Kidney (tissue), 13 donors: ENCODE measurements at regions not wholly inside any gene's neighbourhood (a gene's known extent, or its start where the extent isn't known, plus 50 kb on each side); places are given as distances from the start of the nearest gene placed in this dataset.

ENCODE experiments used
- DNase-seq, 5 donors: peaks; one replicate each; pipeline ENCODE4 v3.0.0-alpha.2; 2013 to 2020
- FAIRE-seq: peaks from 2 replicates; lab custom pipeline; 2012; peaks lifted over from hg19 to GRCh38; lab: Jason Lieb, UNC
- H3K27ac ChIP-seq, 2 donors: one replicate each; pipeline ENCODE4 v1.7.0; 2013; ENCODE audit warnings: low read depth in 2 of 2, low read length in 2 of 2, inconsistent platforms in 1 of 2
- H3K27me3 ChIP-seq: one replicate; pipeline ENCODE4 v1.7.1; 2013; ENCODE audit warnings: low read length, inconsistent platforms; ENCODE audit not compliant: control insufficient read depth, insufficient read depth
- H3K36me3 ChIP-seq, 3 donors: one replicate each; pipeline versions ENCODE4 v1.7.0 to v1.7.1; 2013; ENCODE audit warnings: low read length in 3 of 3, control low read depth in 1 of 3, inconsistent platforms in 1 of 3; ENCODE audit not compliant: insufficient read depth in 3 of 3, control insufficient read depth in 2 of 3
- H3K4me1 ChIP-seq, 3 donors: one replicate each; pipeline versions ENCODE4 v1.7.0 to v1.7.1; 2013; ENCODE audit warnings: low read length in 3 of 3, inconsistent platforms in 1 of 3, low read depth in 1 of 3; ENCODE audit not compliant: control insufficient read depth in 2 of 3, insufficient read depth in 2 of 3
- H3K4me3 ChIP-seq, 3 donors: one replicate each; pipeline versions ENCODE4 v1.7.0 to v1.8.1; 2013; ENCODE audit warnings: low read length in 3 of 3, control low read depth in 1 of 3, inconsistent platforms in 1 of 3
- H3K9ac ChIP-seq, 3 donors: one replicate each; pipeline versions ENCODE4 v1.7.0 to v1.7.1; 2013; ENCODE audit warnings: low read length in 3 of 3, control low read depth in 1 of 3, inconsistent platforms in 1 of 3
- H3K9me3 ChIP-seq, 3 donors: one replicate each; pipeline versions ENCODE4 v1.7.0 to v1.7.1; 2013; ENCODE audit warnings: low read length in 3 of 3, control low read depth in 1 of 3, inconsistent platforms in 1 of 3; ENCODE audit not compliant: control insufficient read depth in 2 of 3, insufficient read depth in 1 of 3
- intact Hi-C: fragments of 100-400 bp; cut with DNase I; formaldehyde crosslinking; loops from one replicate; pipeline ENCODE4 v1.11.1; 2022
- TF ChIP-seq, protein P1 (sequence below): IDR thresholded peaks from 3 replicates; pipeline ENCODE4 v1.5.1; 2012; ENCODE audit warnings: mild to moderate bottlenecking, moderate library complexity, borderline replicate concordance; ENCODE audit not compliant: insufficient read depth; ENCODE audit errors: extremely low read depth
- donor health status: control.
- donor health status: control.
- donor health status: control.
- donor health status: control.
- donor health status: control.
- donor health status: DM: yes; HTN: yes; CAD: no.
- donor health status: Normal renal cell carcinoma (clear cell type).

DNA sequence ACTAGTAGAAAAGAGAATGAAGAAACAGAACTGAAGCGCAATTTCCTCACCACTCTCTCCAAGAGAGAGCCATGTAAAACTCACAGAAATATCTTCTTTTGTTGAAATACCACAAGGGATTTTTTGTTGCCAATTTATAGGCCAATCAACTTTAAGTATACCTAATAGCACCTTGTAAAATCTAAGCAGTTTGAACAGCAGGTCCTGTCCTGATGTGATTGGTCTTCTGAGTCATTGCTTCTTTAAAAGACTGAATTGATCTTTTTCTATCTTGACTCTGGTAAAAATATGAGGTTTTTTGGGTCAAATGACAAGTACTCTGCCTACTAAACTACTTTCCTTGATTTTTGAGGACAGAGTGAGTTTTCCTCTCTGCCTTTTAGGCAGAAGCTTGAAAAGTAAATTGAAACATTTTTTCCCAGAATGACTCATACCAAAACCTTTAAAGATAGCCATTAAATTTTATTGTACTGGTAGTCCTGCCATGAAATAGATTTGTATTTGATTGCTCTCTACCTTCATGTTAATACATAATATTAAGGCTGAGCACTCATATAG, 343.9 kb upstream of the CBLB start:
- FAIRE-seq (no peak), DNase-seq (no peak)
- H3K27ac ChIP-seq: no peak overlapping the region
- no peak overlapping the region for H3K4me3 ChIP-seq
- no peaks in the 10 kb centered on the region for H3K27me3 ChIP-seq
- no peaks in the 10 kb centered on the region for H3K4me1 ChIP-seq
- H3K9ac ChIP-seq: no peak overlapping the region
- no peaks in the 10 kb centered on the region for H3K9me3 ChIP-seq
- TF ChIP-seq, protein P1, sequence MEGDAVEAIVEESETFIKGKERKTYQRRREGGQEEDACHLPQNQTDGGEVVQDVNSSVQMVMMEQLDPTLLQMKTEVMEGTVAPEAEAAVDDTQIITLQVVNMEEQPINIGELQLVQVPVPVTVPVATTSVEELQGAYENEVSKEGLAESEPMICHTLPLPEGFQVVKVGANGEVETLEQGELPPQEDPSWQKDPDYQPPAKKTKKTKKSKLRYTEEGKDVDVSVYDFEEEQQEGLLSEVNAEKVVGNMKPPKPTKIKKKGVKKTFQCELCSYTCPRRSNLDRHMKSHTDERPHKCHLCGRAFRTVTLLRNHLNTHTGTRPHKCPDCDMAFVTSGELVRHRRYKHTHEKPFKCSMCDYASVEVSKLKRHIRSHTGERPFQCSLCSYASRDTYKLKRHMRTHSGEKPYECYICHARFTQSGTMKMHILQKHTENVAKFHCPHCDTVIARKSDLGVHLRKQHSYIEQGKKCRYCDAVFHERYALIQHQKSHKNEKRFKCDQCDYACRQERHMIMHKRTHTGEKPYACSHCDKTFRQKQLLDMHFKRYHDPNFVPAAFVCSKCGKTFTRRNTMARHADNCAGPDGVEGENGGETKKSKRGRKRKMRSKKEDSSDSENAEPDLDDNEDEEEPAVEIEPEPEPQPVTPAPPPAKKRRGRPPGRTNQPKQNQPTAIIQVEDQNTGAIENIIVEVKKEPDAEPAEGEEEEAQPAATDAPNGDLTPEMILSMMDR: no peak
- intact Hi-C loops: no loop called here
- H3K36me3 ChIP-seq: no peaks in the 10 kb centered on the region

DNA sequence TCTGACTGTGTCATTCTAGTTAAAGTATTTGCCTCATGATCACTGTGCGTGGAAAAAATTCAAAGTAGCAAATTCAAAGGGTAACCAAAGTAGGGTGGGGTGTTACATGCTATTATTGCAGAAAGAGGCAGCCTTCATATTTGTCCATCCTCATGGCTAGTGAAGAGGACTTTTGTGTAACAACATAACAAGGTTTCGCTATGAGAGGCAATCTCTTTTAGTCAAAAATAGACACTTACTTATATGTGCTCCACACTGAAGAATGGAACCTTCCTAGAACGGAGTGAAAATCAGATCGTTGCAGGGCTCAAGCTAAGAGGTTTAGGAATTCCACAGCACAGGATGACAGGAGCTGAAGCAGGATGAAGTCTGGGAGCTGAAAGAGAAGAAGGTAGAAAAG, 345.1 kb upstream of the CBLB start:
- TF ChIP-seq, protein P1: no peak
- no peak overlapping the region for H3K4me3 ChIP-seq
- H3K27ac ChIP-seq: no peak overlapping the region
- H3K4me1 ChIP-seq: no peaks in the 10 kb centered on the region
- intact Hi-C loops: no loop called here
- no peaks in the 10 kb centered on the region for H3K36me3 ChIP-seq
- no peak overlapping the region for H3K9ac ChIP-seq
- DNase-seq (no peak), FAIRE-seq (no peak)
- H3K9me3 ChIP-seq: no peaks in the 10 kb centered on the region
- no peaks in the 10 kb centered on the region for H3K27me3 ChIP-seq

DNA sequence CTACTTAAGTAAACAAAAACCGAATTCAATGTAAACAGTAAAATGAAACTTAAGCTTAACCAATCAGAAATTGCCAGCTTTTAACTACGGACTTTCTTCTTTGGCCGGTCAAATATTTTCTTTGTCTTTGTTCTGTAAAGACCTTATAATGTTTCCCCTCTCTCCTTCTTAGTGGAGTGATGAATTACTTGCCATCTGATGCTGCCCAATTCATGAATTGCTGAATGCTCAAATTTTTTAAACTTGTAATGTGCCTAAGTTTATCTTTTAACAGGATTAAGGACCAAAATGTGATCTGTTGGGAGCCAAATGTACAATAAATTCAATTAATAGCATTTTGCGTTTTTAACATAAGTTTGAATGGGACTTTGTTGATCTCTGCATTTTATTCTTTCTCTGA, 345.8 kb upstream of the CBLB start:
- H3K9ac ChIP-seq: no peak overlapping the region
- no peak for FAIRE-seq
- no peak overlapping the region for H3K4me3 ChIP-seq
- no peaks in the 10 kb centered on the region for H3K36me3 ChIP-seq
- no peaks in the 10 kb centered on the region for H3K9me3 ChIP-seq
- no peaks in the 10 kb centered on the region for H3K27me3 ChIP-seq
- TF ChIP-seq, protein P1: no peak
- DNase-seq: no peak
- intact Hi-C loops: no loop called here
- H3K4me1 ChIP-seq: no peaks in the 10 kb centered on the region
- no peak overlapping the region for H3K27ac ChIP-seq

DNA sequence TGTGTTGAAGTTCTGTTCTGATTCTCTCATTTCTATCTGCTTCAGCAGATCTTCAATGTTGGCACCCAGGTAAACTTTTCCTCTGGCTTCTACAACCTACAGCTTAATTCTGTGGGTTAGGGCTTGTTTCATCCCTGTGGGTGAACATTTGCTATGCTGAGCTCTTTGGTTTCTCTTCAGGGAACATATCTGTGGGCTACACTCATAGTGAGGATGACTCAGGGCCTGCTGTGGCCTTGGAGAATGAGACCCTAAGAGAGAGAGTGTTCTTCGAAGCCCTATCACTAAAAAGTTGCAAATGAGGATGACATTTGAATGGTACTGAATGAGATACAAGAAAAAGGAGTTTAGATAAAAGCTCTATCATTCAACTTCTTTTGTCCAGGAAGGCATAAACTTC, 346.2 kb upstream of the CBLB start:
- no peaks in the 10 kb centered on the region for H3K4me1 ChIP-seq
- TF ChIP-seq, protein P1: no peak
- H3K9ac ChIP-seq: no peak overlapping the region
- no peak overlapping the region for H3K27ac ChIP-seq
- H3K36me3 ChIP-seq: no peaks in the 10 kb centered on the region
- intact Hi-C loops: no loop called here
- DNase-seq (no peak), FAIRE-seq (no peak)
- H3K9me3 ChIP-seq: no peaks in the 10 kb centered on the region
- no peak overlapping the region for H3K4me3 ChIP-seq
- H3K27me3 ChIP-seq: no peaks in the 10 kb centered on the region
